WTC11 (cell line): ENCODE measurements at regions not wholly inside any gene's neighbourhood (a gene's known extent, or its start where the extent isn't known, plus 50 kb on each side); places are given as distances from the start of the nearest gene placed in this dataset.

Source experiments
- NR3C1 ChIP-seq: sonication (generic); formaldehyde crosslinking; conservative IDR thresholded peaks from 2 replicates; pipeline ENCODE4 v1.8.1; 2023; ENCODE audit warnings: low read depth, mild to moderate bottlenecking, missing genetic modification reagents
- TF ChIP-seq, protein P1 (sequence below): fragments of 200-600 bp; IDR thresholded peaks from 2 replicates; pipeline ENCODE4 v1.8.0; 2022; ENCODE audit warnings: antibody characterized with exemption
- TF ChIP-seq, protein P2 (sequence below): sonication (generic); formaldehyde crosslinking; IDR thresholded peaks from 2 replicates; pipeline ENCODE4 v1.8.0; 2022; ENCODE audit warnings: mild to moderate bottlenecking, missing genetic modification reagents
- TF ChIP-seq, protein P3 (sequence below): sonication (generic); formaldehyde crosslinking; IDR thresholded peaks from 2 replicates; pipeline ENCODE4 v1.8.0; 2022; ENCODE audit warnings: mild to moderate bottlenecking, missing genetic modification reagents

DNA sequence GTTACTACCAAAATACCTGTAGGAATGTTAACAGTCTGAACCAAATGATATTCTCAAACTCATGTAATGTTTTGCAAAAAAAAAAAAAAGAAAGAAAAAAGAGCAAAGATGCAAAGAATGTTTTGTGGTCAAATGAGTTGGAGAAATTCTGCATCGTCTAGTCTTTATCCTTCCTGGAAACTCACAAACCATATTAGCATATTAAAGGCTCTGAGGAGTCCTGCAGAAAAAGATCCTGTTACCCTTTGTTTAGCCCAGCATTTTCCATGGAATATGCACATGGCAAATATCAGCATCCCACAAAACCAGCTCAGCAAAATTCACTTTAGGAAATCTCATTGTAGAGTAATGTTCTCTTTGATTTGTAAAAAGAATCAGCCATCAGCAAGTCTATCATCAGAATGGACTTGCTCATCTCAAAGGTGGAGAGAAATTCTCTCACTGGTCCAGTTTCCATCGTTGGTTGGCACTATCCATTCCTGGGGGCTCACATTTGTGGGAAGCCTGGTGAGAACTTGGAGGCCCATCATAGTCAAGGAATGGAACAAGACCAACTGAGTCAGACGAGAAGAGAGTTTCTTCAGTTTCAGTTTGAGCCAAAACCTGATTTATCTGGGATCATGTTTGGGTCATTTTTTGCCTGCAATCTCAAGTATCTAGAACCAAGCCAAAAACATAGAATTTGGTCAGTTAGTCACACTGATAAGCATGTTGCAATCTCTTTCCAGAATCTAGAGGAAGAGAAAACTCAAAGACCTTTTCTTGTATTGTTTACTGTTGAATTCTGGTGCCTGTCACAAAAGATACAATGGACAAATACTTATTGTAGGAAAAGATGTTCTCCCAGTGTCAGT, 129.8 kb downstream of the TBX5 start:
- TF ChIP-seq, protein P1, sequence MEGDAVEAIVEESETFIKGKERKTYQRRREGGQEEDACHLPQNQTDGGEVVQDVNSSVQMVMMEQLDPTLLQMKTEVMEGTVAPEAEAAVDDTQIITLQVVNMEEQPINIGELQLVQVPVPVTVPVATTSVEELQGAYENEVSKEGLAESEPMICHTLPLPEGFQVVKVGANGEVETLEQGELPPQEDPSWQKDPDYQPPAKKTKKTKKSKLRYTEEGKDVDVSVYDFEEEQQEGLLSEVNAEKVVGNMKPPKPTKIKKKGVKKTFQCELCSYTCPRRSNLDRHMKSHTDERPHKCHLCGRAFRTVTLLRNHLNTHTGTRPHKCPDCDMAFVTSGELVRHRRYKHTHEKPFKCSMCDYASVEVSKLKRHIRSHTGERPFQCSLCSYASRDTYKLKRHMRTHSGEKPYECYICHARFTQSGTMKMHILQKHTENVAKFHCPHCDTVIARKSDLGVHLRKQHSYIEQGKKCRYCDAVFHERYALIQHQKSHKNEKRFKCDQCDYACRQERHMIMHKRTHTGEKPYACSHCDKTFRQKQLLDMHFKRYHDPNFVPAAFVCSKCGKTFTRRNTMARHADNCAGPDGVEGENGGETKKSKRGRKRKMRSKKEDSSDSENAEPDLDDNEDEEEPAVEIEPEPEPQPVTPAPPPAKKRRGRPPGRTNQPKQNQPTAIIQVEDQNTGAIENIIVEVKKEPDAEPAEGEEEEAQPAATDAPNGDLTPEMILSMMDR, result no peak
- TF ChIP-seq NR3C1 (CRISPR knock-in tag), result no peak
- TF ChIP-seq, protein P2, sequence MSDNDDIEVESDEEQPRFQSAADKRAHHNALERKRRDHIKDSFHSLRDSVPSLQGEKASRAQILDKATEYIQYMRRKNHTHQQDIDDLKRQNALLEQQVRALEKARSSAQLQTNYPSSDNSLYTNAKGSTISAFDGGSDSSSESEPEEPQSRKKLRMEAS (CRISPR knock-in tag), result no peak
- TF ChIP-seq, protein P3, sequence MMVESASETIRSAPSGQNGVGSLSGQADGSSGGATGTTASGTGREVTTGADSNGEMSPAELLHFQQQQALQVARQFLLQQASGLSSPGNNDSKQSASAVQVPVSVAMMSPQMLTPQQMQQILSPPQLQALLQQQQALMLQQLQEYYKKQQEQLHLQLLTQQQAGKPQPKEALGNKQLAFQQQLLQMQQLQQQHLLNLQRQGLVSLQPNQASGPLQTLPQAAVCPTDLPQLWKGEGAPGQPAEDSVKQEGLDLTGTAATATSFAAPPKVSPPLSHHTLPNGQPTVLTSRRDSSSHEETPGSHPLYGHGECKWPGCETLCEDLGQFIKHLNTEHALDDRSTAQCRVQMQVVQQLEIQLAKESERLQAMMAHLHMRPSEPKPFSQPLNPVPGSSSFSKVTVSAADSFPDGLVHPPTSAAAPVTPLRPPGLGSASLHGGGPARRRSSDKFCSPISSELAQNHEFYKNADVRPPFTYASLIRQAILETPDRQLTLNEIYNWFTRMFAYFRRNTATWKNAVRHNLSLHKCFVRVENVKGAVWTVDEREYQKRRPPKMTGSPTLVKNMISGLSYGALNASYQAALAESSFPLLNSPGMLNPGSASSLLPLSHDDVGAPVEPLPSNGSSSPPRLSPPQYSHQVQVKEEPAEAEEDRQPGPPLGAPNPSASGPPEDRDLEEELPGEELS (CRISPR knock-in tag), result no peak; the same call in 1 of the 2 replicates
